ENCODE measurements at regions not wholly inside any gene's neighbourhood (a gene's known extent, or its start where the extent isn't known, plus 50 kb on each side); places are given as distances from the start of the nearest gene placed in this dataset.

DNA sequence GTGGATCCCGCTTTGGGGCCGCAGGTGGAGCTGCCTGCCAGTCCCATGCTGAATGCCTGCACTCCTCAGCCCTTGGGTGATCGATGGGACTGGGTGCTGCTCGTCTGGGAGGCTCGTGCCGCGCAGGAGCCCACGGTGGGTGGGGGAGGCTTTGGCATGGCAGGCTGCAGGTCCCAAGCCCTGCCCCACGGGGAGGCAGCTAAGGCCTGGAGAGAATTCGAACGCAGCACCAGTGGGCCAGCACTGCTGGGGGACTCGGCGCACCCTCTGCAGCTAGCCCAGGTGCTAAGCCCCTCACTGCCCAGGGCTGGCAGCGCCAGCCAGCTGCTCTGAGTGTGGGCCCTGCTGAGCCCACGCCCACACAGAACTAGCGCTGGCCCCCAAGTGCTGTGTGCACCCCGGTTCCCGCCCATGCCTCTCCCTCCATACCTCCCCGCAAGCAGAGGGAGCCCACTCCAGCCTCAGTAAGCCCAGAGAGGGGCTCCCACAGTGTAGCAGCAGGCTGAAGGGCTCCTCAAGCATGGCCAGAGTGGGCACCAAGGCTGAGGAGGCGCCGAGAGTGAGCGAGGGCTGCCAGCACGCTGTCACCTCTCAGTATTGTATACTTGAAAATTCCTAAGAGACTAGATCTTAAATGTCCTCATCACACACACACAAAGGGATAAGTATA lies 1654.2 kb upstream of the SLC39A10 start:
- H3K9me2 ChIP-seq, result no peaks in the 10 kb centered on the region; the same call in 1 of the 2 replicates
- H3K36me3 ChIP-seq (replicated peaks in 1 of 2; ENCODE audit: control insufficient read depth in 1 of 2, insufficient read depth in 2 of 2, low read length in 1 of 2), result no peaks in the 10 kb centered on the region
- no peaks in the 10 kb centered on the region for H3K27me3 ChIP-seq (ENCODE audit: insufficient read depth)
- no peak for DNase-seq
- H3K9ac ChIP-seq, result no peak overlapping the region
- CTCF ChIA-PET, result no interaction called here
- TF ChIP-seq MEF2A (IDR thresholded peaks at IDR 0.05; ENCODE audit: borderline replicate concordance, low read depth) (no peak), RXRA (IDR thresholded peaks at IDR 0.05; ENCODE audit: borderline replicate concordance, low read depth) (no peak), NFIC (IDR thresholded peaks at IDR 0.05; ENCODE audit: borderline replicate concordance) (no peak), MAX (IDR thresholded peaks at IDR 0.05; ENCODE audit: low read depth) (no peak), EZH2phosphoT487 (IDR thresholded peaks at IDR 0.05; ENCODE audit: borderline replicate concordance, low read depth) (no peak), SMC3 (IDR thresholded peaks at IDR 0.05; ENCODE audit: low read depth, low read length) (no peak), REST (IDR thresholded peaks at IDR 0.05; ENCODE audit: low read depth, low read length) (no peak), RAD21 (IDR thresholded peaks at IDR 0.05; ENCODE audit: low read length) (no peak), RCOR1 (IDR thresholded peaks at IDR 0.05; ENCODE audit: low read length) (no peak), TEAD4 (IDR thresholded peaks at IDR 0.05; ENCODE audit: borderline replicate concordance, insufficient read depth) (no peak), SIN3A (IDR thresholded peaks at IDR 0.05; ENCODE audit: borderline replicate concordance, low read depth, low read length) (no peak)
- TF ChIP-seq, protein P1, sequence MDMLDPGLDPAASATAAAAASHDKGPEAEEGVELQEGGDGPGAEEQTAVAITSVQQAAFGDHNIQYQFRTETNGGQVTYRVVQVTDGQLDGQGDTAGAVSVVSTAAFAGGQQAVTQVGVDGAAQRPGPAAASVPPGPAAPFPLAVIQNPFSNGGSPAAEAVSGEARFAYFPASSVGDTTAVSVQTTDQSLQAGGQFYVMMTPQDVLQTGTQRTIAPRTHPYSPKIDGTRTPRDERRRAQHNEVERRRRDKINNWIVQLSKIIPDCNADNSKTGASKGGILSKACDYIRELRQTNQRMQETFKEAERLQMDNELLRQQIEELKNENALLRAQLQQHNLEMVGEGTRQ (IDR thresholded peaks at IDR 0.05; ENCODE audit: borderline replicate concordance, low read depth, low read length), result no peak
- H3K9me3 ChIP-seq, result peaks cover 5% of the 10 kb centered on the region; the same call in 1 of the 2 replicates
- no peak overlapping the region for H2AFZ ChIP-seq (ENCODE audit: low read depth)
- H3K4me1 ChIP-seq (ENCODE audit: control insufficient read depth in 1 of 2, insufficient read depth in 2 of 2, low read depth in 1 of 2, low read length in 1 of 2), result no peaks in the 10 kb centered on the region
- no peak overlapping the region for H3K4me3 ChIP-seq (ENCODE audit: low read depth in 2 of 2, low read length in 1 of 2)
- no peaks in the 10 kb centered on the region for H4K20me1 ChIP-seq (ENCODE audit: insufficient read depth)
- 73% methylated on average over 12 of the region's 23 CpGs for WGBS (ENCODE audit: low lambda C conversion rate)
- no peak overlapping the region for H3K4me2 ChIP-seq
- no peaks in the 10 kb centered on the region for H3K79me2 ChIP-seq (ENCODE audit: insufficient read depth)
- H3K27ac ChIP-seq (ENCODE audit: low read depth in 2 of 2, low read length in 1 of 2), result no peak overlapping the region
- POLR2A ChIA-PET, result no interaction called here
- peaks cover 11% of the 10 kb centered on the region for H3F3A ChIP-seq (replicated peaks; ENCODE audit: insufficient read depth)

- no peaks in the 10 kb centered on the region for H3K27me3 ChIP-seq (ENCODE audit: insufficient read depth)
- ChIA-PET CTCF (no interaction called here), POLR2A (no interaction called here)
- no peak overlapping the region for H3K9ac ChIP-seq
- no peak for DNase-seq
- WGBS (ENCODE audit: low lambda C conversion rate), result 29% methylated on average over 4 of the region's 4 CpGs
- H3K4me1 ChIP-seq (ENCODE audit: control insufficient read depth in 1 of 2, insufficient read depth in 2 of 2, low read depth in 1 of 2, low read length in 1 of 2), result peaks cover 0 to 6% of the 10 kb centered on the region in 2 experiments; a peak in 1 of 4 replicates
- H3K9me2 ChIP-seq, result no peaks in the 10 kb centered on the region
- H3K36me3 ChIP-seq (replicated peaks in 1 of 2; ENCODE audit: control insufficient read depth in 1 of 2, insufficient read depth in 2 of 2, low read length in 1 of 2), result no peaks in the 10 kb centered on the region
- H3K27ac ChIP-seq (ENCODE audit: low read depth in 2 of 2, low read length in 1 of 2), result no peak overlapping the region
- H3K79me2 ChIP-seq (ENCODE audit: insufficient read depth), result no peaks in the 10 kb centered on the region
- no peak for TF ChIP-seq TEAD4 (IDR thresholded peaks at IDR 0.05; ENCODE audit: borderline replicate concordance, insufficient read depth)
- TF ChIP-seq ELF1 (IDR thresholded peaks at IDR 0.05), result no peak
- TF ChIP-seq, protein P2, sequence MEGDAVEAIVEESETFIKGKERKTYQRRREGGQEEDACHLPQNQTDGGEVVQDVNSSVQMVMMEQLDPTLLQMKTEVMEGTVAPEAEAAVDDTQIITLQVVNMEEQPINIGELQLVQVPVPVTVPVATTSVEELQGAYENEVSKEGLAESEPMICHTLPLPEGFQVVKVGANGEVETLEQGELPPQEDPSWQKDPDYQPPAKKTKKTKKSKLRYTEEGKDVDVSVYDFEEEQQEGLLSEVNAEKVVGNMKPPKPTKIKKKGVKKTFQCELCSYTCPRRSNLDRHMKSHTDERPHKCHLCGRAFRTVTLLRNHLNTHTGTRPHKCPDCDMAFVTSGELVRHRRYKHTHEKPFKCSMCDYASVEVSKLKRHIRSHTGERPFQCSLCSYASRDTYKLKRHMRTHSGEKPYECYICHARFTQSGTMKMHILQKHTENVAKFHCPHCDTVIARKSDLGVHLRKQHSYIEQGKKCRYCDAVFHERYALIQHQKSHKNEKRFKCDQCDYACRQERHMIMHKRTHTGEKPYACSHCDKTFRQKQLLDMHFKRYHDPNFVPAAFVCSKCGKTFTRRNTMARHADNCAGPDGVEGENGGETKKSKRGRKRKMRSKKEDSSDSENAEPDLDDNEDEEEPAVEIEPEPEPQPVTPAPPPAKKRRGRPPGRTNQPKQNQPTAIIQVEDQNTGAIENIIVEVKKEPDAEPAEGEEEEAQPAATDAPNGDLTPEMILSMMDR (IDR thresholded peaks at IDR 0.05), result no peak
- no peak for TF ChIP-seq MXI1 (IDR thresholded peaks at IDR 0.05; ENCODE audit: low read depth, low read length)
- TF ChIP-seq, protein P3, sequence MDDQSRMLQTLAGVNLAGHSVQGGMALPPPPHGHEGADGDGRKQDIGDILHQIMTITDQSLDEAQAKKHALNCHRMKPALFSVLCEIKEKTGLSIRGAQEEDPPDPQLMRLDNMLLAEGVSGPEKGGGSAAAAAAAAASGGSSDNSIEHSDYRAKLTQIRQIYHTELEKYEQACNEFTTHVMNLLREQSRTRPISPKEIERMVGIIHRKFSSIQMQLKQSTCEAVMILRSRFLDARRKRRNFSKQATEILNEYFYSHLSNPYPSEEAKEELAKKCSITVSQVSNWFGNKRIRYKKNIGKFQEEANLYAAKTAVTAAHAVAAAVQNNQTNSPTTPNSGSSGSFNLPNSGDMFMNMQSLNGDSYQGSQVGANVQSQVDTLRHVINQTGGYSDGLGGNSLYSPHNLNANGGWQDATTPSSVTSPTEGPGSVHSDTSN (IDR thresholded peaks at IDR 0.05), result no peak
- H3K4me2 ChIP-seq, result no peak overlapping the region
- no peak overlapping the region for H3K4me3 ChIP-seq (ENCODE audit: low read depth in 2 of 2, low read length in 1 of 2)
- peaks cover 4% of the 10 kb centered on the region for H3F3A ChIP-seq (replicated peaks; ENCODE audit: insufficient read depth)
- H3K9me3 ChIP-seq, result no peaks in the 10 kb centered on the region
- no peaks in the 10 kb centered on the region for H4K20me1 ChIP-seq (ENCODE audit: insufficient read depth)
- no peak overlapping the region for H2AFZ ChIP-seq (ENCODE audit: low read depth)
These were observed 1666.2 kb upstream of the SLC39A10 start for GRCh38 chr2:193990868-193991267.
